HG02588 (cell line): ENCODE measurements at regions not wholly inside any gene's neighbourhood (a gene's known extent, or its start where the extent isn't known, plus 50 kb on each side); places are given as distances from the start of the nearest gene placed in this dataset.
A peak's percentile ranks its signal among the peaks of the same experiment; 100 is the strongest.
"Not testable (repeated sequence)": the region's sequence is repeated elsewhere in the genome, so short reads cannot be mapped to it uniquely, and the experiment has no call there.

ENCODE experiments used
- ATAC-seq: cut with Tn5 transposase; IDR thresholded peaks from one replicate; pipeline ENCODE4 v1.9.1; 2021; ENCODE audit warnings: mild to moderate bottlenecking, moderate library complexity; ENCODE audit not compliant: unreplicated experiment

GRCh38 chr6:154596701-154597100 lies 86.2 kb upstream of the CNKSR3 start:
- ATAC-seq, result no peak

DNA sequence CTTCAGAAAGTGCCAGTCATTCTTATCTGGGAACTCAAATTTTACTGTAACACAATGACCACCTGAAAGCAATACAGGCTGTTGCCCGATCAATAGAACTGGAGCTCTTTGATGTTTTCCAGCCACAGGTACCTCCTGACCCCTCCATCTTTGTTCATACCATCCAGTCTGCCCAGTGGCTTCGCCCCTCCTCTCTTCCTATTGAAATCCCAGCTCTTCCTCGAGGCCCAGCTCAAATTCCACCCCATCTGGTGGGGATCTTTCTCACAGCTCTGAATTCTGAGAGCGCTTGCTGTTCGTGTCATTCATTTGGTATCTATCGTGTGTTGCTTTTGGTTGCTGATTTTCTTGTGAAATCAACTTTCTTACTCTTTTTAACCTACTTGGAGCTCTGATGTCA lies 87.9 kb upstream of the CNKSR3 start:
- no peak for ATAC-seq

DNA sequence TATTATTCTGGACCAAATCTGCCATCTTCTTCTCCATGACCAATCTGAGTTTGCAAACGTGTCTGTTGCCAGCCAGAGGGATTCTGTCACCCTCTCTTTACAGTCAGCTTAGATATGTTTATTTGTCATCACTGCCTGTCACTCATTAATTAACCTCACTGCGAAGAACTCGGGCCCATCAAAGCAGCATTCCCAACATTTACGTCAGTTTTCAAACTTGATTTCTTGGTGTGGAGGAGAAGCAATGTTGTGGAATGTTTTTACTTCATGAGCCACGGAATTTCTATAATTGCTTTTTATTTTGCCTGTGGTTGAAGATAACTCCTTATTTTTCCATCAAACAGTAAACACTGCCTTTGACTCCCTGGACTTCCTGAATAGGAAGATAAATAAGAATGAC lies 91.8 kb upstream of the CNKSR3 start:
- ATAC-seq, result no peak

DNA sequence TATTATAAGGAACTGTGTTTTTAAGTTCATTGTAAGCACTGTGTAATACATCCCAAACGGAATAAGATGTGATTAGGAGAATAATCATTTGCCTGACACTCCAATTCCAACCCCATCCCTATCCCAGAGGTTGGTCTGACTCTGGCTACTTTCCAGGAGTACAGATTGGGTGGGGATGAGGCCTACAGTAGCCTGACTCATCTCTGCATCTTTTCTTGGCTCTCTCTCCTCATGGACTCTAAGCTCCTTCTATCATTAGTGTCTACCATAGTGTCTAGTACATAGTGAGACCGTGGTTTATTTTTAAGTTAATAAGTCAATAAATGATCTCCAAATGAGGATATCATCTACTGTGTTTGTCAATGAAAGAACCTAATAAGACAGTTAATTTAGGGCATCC lies 92.2 kb upstream of the CNKSR3 start:
- no peak for ATAC-seq

- no peak for ATAC-seq
Measured at GRCh38 chr6:154604119-154604518, 93.6 kb upstream of the CNKSR3 start.

DNA sequence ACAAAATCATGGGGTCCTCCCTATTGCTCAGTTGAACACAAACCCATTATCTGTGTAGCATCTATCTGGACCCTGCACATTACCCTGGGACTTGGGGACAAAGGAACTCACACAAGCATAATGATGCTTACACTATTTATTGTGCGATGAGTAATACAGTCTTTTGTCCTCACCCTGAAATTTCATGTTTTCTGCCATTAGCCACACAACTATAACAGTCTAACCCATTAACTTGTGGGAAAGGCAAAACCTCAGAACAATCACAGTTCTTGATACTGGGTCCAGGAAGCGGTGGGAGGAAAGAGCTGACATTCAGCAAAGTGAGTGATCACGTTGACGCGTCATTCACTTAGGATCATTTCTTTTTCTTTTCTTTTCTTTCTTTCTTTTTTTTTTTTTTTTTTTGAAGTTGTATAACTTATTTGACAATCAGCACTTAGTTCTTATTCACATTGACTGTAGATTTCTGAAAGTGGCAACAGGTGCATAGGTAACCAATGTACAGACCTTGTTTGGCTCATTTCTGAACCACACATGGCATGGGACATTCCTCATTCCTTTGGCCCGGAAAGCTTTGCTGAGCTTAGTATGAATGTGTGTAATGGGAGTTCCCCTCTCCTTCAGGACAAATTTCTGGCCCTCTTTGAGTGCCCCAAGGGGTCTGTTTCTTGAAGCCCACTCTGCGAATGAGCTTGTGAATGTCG lies 94.8 kb upstream of the CNKSR3 start:
- peak; percentile 42 for ATAC-seq

GRCh38 chr6:154605882-154606370 lies 95.4 kb upstream of the CNKSR3 start:
- no peak for ATAC-seq

- ATAC-seq, result peak; percentile 81
Measured at GRCh38 chr6:154606457-154606856, 96.0 kb upstream of the CNKSR3 start.

- no peak for ATAC-seq
Measured at GRCh38 chr6:154606860-154607259, 96.4 kb upstream of the CNKSR3 start.

DNA sequence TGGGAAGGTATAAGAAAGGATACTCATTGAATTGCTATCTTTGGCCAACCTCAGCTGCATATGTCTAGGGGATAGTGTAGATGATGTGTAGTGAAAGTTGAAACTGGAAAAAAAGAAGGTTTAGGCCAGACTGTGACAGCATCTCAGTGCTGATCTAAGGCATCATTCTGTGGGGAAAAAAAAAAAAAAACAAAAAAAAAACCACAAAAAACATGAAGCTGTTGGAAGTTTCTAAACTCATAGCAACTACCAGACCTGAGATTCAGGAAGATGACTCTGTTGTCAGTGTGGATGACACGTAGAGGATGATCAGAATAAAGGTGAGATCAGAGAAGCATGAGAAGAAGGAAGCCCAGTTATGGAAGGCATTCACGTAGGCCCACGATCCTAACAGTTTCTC lies 100.8 kb upstream of the CNKSR3 start:
- no peak for ATAC-seq

- no peak for ATAC-seq
Measured at GRCh38 chr6:154611847-154612246, 101.4 kb upstream of the CNKSR3 start.

DNA sequence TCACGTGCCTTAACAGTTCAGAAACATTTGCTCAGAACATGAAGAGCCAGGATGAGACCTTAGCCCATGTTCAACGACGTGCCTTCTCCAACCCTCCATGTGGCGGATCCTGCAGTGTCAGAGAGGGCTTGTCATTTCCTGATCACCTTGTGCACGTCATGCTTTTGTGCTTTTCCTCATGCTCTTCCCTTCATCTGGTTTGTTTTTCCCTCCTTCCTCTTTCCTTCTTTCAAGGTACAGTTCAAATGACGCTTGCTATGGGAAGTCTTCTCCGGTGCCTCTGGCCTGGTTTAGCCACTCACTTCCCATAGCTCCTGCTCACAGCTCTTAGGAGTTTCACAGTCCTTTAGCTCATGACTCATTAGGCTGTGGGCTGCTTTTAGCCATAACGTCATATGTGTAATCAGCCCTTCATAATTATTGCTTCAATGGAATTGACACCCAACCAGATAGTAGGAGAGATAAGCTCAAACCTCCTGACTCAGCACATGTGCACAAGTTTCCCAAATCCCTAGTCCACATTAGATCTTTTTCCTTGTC lies 102.7 kb upstream of the CNKSR3 start:
- ATAC-seq, result no peak

- no peak for ATAC-seq
Measured at GRCh38 chr6:154614101-154614500, 103.6 kb upstream of the CNKSR3 start.

GRCh38 chr6:154614641-154615040 lies 104.2 kb upstream of the CNKSR3 start:
- no peak for ATAC-seq

- ATAC-seq, result no peak
Measured at GRCh38 chr6:154615483-154616025, 105.1 kb upstream of the CNKSR3 start.

- no peak for ATAC-seq
Measured at GRCh38 chr6:154617175-154617574, 106.7 kb upstream of the CNKSR3 start.

GRCh38 chr6:154619146-154619545 lies 108.7 kb upstream of the CNKSR3 start:
- no peak for ATAC-seq

DNA sequence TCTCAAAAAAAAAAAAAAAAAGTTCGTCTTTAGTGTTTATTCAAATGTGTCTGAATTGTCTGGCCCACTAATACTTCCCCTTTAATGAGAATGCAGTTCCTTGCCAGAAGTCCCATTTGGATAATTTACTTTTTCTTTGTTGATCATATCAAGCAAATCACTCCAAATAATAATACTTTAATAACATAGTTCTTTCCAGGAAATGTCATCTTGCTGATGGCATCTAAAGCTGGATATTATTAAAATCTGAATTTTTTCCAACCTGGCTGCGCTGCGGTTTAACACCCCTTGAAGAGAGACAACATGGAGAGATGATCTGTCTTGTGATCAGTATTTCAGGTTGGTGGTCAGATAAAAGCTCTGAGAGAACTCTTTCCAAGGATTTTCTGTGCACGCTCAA lies 111.2 kb upstream of the CNKSR3 start:
- ATAC-seq, result no peak

- ATAC-seq, result no peak
Measured at GRCh38 chr6:154622618-154623336, 110.4 kb upstream of the SCAF8 start.

GRCh38 chr6:154623391-154623790 lies 109.8 kb upstream of the SCAF8 start:
- no peak for ATAC-seq

- no peak for ATAC-seq
Measured at GRCh38 chr6:154624038-154624599, 109.1 kb upstream of the SCAF8 start.

- not testable (repeated sequence) for ATAC-seq
Measured at GRCh38 chr6:154624727-154625126, 108.5 kb upstream of the SCAF8 start.
